OCI-LY7 (cell line): ENCODE measurements at regions not wholly inside any gene's neighbourhood (a gene's known extent, or its start where the extent isn't known, plus 50 kb on each side); places are given as distances from the start of the nearest gene placed in this dataset.

Experiments used
- BruUV-seq: library from RNA; stranded (reverse); fragments of 400-500 nt; replicated peaks from 2 replicates; lab custom pipeline; 2021; lab: Mats Ljungman, UMichigan
- CTCF ChIA-PET: fragments of 300-600 bp; sonication (Branson Sonifier 250); formaldehyde crosslinking; loops from one replicate; lab custom pipeline; 2022; ENCODE audit warnings: antibody characterized with exemption; ENCODE audit not compliant: unreplicated experiment; lab: Charles Lee
- POLR2A ChIA-PET: fragments of 300-600 bp; sonication (Branson Sonifier 250); formaldehyde crosslinking; loops from one replicate; lab custom pipeline; 2022; ENCODE audit warnings: antibody characterized with exemption; lab: Charles Lee
- DNase-seq: peaks from one replicate; pipeline ENCODE4 v3.0.0-alpha.2; 2015; ENCODE audit warnings: low spot score
- H2AFZ ChIP-seq: fragments of 200-600 bp; sonication (generic), shearing (Covaris generic); 2 replicates; pipeline ENCODE4 v1.6.1; 2014; ENCODE audit warnings: mild to moderate bottlenecking, antibody characterized with exemption, low read length, moderate library complexity
- H3K27ac ChIP-seq: fragments of 200-600 bp; sonication (generic); 2 replicates; pipeline ENCODE4 v1.5.1; 2014; ENCODE audit warnings: mixed run types, low read depth, mild to moderate bottlenecking, moderate library complexity, low read length, inconsistent platforms; ENCODE audit not compliant: poor library complexity, severe bottlenecking
- H3K36me3 ChIP-seq: fragments of 200-600 bp; sonication (generic); 2 replicates; pipeline ENCODE4 v1.6.1; 2014; ENCODE audit warnings: mild to moderate bottlenecking, antibody characterized with exemption, low read length, moderate library complexity, mixed read lengths; ENCODE audit not compliant: insufficient read depth
- H3K4me1 ChIP-seq: fragments of 200-600 bp; sonication (generic); 2 replicates; pipeline ENCODE4 v1.5.1; 2014; ENCODE audit warnings: mild to moderate bottlenecking, low read length; ENCODE audit not compliant: insufficient read depth, poor library complexity, severe bottlenecking
- H3K4me2 ChIP-seq: fragments of 200-600 bp; sonication (generic); 2 replicates; pipeline ENCODE4 v1.6.1; 2014; ENCODE audit warnings: mild to moderate bottlenecking, low read length
- H3K4me3 ChIP-seq: fragments of 200-600 bp; sonication (generic); 2 replicates; pipeline ENCODE4 v1.5.1; 2014; ENCODE audit warnings: mild to moderate bottlenecking, low read depth, low read length; ENCODE audit not compliant: poor library complexity, severe bottlenecking
- H3K79me2 ChIP-seq: fragments of 200-600 bp; sonication (generic); 2 replicates; pipeline ENCODE4 v1.6.1; 2016; ENCODE audit warnings: low read depth, mild to moderate bottlenecking, low read length, moderate library complexity, mixed read lengths; ENCODE audit not compliant: insufficient read depth
- H3K9me2 ChIP-seq: fragments of 200-600 bp; sonication (generic); 2 replicates; pipeline ENCODE4 v1.6.1; 2016; ENCODE audit warnings: mild to moderate bottlenecking, low read length, mixed read lengths; ENCODE audit not compliant: insufficient read depth
- H3K9me3 ChIP-seq: fragments of 200-600 bp; sonication (generic); 2 replicates; pipeline ENCODE4 v1.6.1; 2014; ENCODE audit warnings: mild to moderate bottlenecking, mixed run types, low read length, mixed read lengths
- H4K20me1 ChIP-seq: fragments of 200-600 bp; sonication (generic); 2 replicates; pipeline ENCODE4 v1.6.1; 2014; ENCODE audit warnings: mild to moderate bottlenecking, antibody characterized with exemption, low read length, moderate library complexity, mixed read lengths; ENCODE audit not compliant: insufficient read depth
- CTCF ChIP-seq: fragments of 200-600 bp; sonication (generic); conservative IDR thresholded peaks from 2 replicates; pipeline ENCODE4 v1.5.1; 2014; ENCODE audit warnings: mild to moderate bottlenecking, antibody characterized with exemption, low read length, moderate library complexity, mixed read lengths
- EZH2phosphoT487 ChIP-seq: fragments of 200-600 bp; sonication (generic); IDR thresholded peaks from 2 replicates; pipeline ENCODE4 v1.6.1; 2018; ENCODE audit warnings: low read depth, borderline replicate concordance, mild to moderate bottlenecking, mixed run types, antibody characterized with exemption, low read length, moderate library complexity, mixed read lengths
- intact Hi-C: fragments of 100-400 bp; cut with micrococcal nuclease; formaldehyde crosslinking; loops from one replicate; pipeline ENCODE4 v1.10.0; 2022; ENCODE audit not compliant: unreplicated experiment

GRCh38 chr2:138931284-138932256, 151.4 kb upstream of the NXPH2 start:
- CTCF ChIA-PET, result no interaction called here

GRCh38 chr2:138930571-138930970, 150.4 kb upstream of the NXPH2 start:
- intact Hi-C loops, result no loop called here
- CTCF ChIA-PET, result no interaction called here
- Histone ChIP-seq H3K36me3 (no peaks in the 10 kb centered on the region), H3K4me3 (no peak overlapping the region), H3K9me2 (no peaks in the 10 kb centered on the region), H2AFZ (no peak overlapping the region), H3K79me2 (no peaks in the 10 kb centered on the region), H3K9me3 (no peaks in the 10 kb centered on the region), H3K27ac (no peak overlapping the region), H3K4me2 (no peak overlapping the region), H4K20me1 (no peaks in the 10 kb centered on the region), H3K4me1 (no peaks in the 10 kb centered on the region)
- POLR2A ChIA-PET, result no interaction called here
- no TSS peak for BruUV-seq
- no peak for TF ChIP-seq EZH2phosphoT487
- TF ChIP-seq CTCF, result no peak
- DNase-seq, result no peak

More at GRCh38 chr2:138931284-138932256, 151.4 kb upstream of the NXPH2 start:
- no peak overlapping the region for H2AFZ ChIP-seq
- no peak overlapping the region for H3K4me2 ChIP-seq
- TF ChIP-seq CTCF, result no peak
- no peak for TF ChIP-seq EZH2phosphoT487
- H3K36me3 ChIP-seq, result no peaks in the 10 kb centered on the region
- H3K79me2 ChIP-seq, result no peaks in the 10 kb centered on the region
- H3K4me3 ChIP-seq, result no peak overlapping the region
- no peaks in the 10 kb centered on the region for H3K9me3 ChIP-seq
- H3K9me2 ChIP-seq, result no peaks in the 10 kb centered on the region
- POLR2A ChIA-PET, result interaction anchor here (0.6 kb wide), 1 partner anchor 121 kb away, joined by 3 read pairs; no protein-coding TSS in a partner anchor
- H3K4me1 ChIP-seq, result no peaks in the 10 kb centered on the region
- no peaks in the 10 kb centered on the region for H4K20me1 ChIP-seq
- DNase-seq, result no peak
- intact Hi-C loops, result no loop called here
- no TSS peak for BruUV-seq
- no peak overlapping the region for H3K27ac ChIP-seq
